Gastrocnemius medialis (tissue), 4 donors: ENCODE measurements at regions not wholly inside any gene's neighbourhood (a gene's known extent, or its start where the extent isn't known, plus 50 kb on each side); places are given as distances from the start of the nearest gene placed in this dataset.

ENCODE experiments used
- POLR2A ChIP-seq, 2 donors: fragments of 450-650 bp; IDR thresholded peaks; one replicate each; pipeline ENCODE4 v1.6.1; 2017; ENCODE audit warnings: antibody characterized with exemption in 2 of 2, mild to moderate bottlenecking in 2 of 2, moderate library complexity in 2 of 2
- TF ChIP-seq, protein P1 (sequence below), 5 experiments: fragments of 450-650 bp in 3 of 5; fragments of 200-600 bp in 2 of 5; sonication (generic) in 2 of 5; IDR thresholded peaks in 4 of 5; conservative IDR thresholded peaks in 1 of 5; 1 replicate in 4 of 5; 2 replicates in 1 of 5; pipeline ENCODE4 v1.5.1; 2016 to 2019; ENCODE audit warnings: antibody characterized with exemption in 5 of 5, mild to moderate bottlenecking in 3 of 5, moderate library complexity in 3 of 5

DNA sequence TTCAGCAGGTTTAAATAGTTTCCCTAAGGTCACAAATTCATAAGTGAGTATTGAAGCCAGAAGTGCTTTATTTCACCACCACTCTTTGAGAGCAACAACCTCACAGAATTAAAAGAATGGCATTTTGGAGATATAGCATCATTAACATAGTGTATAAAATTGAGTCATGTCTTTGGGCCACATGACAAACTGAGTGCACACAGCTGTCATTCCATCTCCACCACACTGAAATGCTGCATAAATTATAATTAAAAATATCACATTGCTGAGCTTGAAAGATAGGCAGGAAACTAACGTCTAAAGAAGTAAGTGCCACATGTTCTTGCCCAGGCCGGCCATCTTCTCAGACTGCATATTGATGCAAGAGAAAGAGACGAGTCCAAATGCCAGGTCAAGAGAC, 897.9 kb upstream of the CNTNAP5 start:
- no peak for TF ChIP-seq POLR2A (IDR thresholded peaks at IDR 0.05)
- TF ChIP-seq, protein P1, sequence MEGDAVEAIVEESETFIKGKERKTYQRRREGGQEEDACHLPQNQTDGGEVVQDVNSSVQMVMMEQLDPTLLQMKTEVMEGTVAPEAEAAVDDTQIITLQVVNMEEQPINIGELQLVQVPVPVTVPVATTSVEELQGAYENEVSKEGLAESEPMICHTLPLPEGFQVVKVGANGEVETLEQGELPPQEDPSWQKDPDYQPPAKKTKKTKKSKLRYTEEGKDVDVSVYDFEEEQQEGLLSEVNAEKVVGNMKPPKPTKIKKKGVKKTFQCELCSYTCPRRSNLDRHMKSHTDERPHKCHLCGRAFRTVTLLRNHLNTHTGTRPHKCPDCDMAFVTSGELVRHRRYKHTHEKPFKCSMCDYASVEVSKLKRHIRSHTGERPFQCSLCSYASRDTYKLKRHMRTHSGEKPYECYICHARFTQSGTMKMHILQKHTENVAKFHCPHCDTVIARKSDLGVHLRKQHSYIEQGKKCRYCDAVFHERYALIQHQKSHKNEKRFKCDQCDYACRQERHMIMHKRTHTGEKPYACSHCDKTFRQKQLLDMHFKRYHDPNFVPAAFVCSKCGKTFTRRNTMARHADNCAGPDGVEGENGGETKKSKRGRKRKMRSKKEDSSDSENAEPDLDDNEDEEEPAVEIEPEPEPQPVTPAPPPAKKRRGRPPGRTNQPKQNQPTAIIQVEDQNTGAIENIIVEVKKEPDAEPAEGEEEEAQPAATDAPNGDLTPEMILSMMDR (IDR thresholded peaks at IDR 0.05 in 4 of 5, conservative IDR thresholded peaks at IDR 0.05 in 1 of 5), result no peak
